ENCODE measurements at regions not wholly inside any gene's neighbourhood (a gene's known extent, or its start where the extent isn't known, plus 50 kb on each side); places are given as distances from the start of the nearest gene placed in this dataset.

DNA sequence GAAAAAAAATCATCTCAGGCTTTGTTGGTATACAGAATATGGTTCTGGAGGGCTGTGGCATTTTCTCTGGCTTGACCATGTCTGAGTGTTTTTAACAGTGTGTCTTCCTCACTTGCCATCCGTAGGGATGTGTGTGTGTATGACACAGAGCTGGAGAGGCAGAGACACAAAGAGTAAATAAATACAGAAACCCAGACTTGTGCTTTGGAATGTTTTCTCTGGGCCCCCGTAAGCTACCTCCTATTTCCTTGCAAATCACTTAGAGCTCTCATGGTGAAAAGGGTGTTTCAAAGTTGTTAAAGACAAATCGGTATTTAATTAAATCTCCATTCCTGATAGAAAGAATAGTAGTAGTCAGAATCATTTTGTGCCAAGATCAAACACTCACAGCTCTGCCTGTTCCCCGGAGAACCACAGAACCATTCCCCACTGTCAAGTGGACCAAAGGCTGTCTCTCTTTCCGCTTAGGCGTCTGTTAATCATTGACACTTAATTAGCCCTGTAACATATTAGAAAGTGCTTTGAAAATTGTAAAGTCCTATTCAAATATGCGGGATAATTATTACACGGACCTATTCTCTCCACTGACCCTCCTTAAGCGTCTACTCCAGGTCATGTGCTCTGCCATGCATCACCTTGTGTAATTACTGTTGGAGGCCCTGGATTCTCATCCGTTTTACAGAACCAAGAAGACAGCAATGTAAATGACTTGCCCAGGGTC is 313.6 kb upstream of the TLE3 start:
- TF ChIP-seq, protein P1, sequence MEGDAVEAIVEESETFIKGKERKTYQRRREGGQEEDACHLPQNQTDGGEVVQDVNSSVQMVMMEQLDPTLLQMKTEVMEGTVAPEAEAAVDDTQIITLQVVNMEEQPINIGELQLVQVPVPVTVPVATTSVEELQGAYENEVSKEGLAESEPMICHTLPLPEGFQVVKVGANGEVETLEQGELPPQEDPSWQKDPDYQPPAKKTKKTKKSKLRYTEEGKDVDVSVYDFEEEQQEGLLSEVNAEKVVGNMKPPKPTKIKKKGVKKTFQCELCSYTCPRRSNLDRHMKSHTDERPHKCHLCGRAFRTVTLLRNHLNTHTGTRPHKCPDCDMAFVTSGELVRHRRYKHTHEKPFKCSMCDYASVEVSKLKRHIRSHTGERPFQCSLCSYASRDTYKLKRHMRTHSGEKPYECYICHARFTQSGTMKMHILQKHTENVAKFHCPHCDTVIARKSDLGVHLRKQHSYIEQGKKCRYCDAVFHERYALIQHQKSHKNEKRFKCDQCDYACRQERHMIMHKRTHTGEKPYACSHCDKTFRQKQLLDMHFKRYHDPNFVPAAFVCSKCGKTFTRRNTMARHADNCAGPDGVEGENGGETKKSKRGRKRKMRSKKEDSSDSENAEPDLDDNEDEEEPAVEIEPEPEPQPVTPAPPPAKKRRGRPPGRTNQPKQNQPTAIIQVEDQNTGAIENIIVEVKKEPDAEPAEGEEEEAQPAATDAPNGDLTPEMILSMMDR (IDR thresholded peaks at IDR 0.05) = no peak
- no peak for TF ChIP-seq EZH2phosphoT487 (IDR thresholded peaks at IDR 0.05)
